DND-41 (cell line): ENCODE measurements at regions not wholly inside any gene's neighbourhood (a gene's known extent, or its start where the extent isn't known, plus 50 kb on each side); places are given as distances from the start of the nearest gene placed in this dataset.

Experiments used
- EZH2 ChIP-seq: IDR thresholded peaks from 3 replicates; pipeline ENCODE4 v1.6.1; 2012; ENCODE audit warnings: borderline replicate concordance, low read depth, mild to moderate bottlenecking, moderate library complexity, low read length, inconsistent platforms; ENCODE audit not compliant: severe bottlenecking
- TF ChIP-seq, protein P1 (sequence below): IDR thresholded peaks from 2 replicates; pipeline ENCODE4 v1.5.1; 2012; ENCODE audit warnings: borderline replicate concordance, low read length, moderate library complexity, mild to moderate bottlenecking; ENCODE audit not compliant: poor library complexity, severe bottlenecking; ENCODE audit errors: extremely low read depth

DNA sequence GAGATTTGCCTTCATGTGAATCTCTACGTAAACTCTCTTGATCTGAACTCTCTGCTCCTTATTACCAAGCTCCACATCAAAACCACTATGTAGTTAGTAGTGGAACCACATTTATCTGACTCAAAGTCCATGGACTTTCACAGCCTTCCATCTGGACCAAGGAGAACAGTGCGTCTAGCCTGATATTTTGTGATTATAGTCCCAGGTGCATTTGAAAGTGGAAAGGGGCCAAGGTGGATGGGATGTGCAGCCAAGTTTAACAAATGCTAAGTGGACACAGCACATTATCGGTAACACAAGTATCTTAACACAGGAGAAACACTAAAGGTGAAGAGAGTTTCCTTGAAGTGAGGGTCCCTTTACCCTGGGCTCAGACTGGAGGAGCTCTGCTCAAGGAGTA is 281.2 kb upstream of the SGK1 start:
- TF ChIP-seq, protein P1, sequence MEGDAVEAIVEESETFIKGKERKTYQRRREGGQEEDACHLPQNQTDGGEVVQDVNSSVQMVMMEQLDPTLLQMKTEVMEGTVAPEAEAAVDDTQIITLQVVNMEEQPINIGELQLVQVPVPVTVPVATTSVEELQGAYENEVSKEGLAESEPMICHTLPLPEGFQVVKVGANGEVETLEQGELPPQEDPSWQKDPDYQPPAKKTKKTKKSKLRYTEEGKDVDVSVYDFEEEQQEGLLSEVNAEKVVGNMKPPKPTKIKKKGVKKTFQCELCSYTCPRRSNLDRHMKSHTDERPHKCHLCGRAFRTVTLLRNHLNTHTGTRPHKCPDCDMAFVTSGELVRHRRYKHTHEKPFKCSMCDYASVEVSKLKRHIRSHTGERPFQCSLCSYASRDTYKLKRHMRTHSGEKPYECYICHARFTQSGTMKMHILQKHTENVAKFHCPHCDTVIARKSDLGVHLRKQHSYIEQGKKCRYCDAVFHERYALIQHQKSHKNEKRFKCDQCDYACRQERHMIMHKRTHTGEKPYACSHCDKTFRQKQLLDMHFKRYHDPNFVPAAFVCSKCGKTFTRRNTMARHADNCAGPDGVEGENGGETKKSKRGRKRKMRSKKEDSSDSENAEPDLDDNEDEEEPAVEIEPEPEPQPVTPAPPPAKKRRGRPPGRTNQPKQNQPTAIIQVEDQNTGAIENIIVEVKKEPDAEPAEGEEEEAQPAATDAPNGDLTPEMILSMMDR = no peak
- TF ChIP-seq EZH2 = no peak
